Left forelimb (tissue), 1 donor: ENCODE measurements at regions not wholly inside any gene's neighbourhood (a gene's known extent, or its start where the extent isn't known, plus 50 kb on each side); places are given as distances from the start of the nearest gene placed in this dataset.

ENCODE experiments used
- DNase-seq: peaks from one replicate; pipeline ENCODE4 v3.0.0-alpha.2; 2018; ENCODE audit warnings: low spot score

GRCh38 chr16:85459529-85460251 lies 153.4 kb upstream of the GSE1 start:
- DNase-seq: no peak

DNA sequence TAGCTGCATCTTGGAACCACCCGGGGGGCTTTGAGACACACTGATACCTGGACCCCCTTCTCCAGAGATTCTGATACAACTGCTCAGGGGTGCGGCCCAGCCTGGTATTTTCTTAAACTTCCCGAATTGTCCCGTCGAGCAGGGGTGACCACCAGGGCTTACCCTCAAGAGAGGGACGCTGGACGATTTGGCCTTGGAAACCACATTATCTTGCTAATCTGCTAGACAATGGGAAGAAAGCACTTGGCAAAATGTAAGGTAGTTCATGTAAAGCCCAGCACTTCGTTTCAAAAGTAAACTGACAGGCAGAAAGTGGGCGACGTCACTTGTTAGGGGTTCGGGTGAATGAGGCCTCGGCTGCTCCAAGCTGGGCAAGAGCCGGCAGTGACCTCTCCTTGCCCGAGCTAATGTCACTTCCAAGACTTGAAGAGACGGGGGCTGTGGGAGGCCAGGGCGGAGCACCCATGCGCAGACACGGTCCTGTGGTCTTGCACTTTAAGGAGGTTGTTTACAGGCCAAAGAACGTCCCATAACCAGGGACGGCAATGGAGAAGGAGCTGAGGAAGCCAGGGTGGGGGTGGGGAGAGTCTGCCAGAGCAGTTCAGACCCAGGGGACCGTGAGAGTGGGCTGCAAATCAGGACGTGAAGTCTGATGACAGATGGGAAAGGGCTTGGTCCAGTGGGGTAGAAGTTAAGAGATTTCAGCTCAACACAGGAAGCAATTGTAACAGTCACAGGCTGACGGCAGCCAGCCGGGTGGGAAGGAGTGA lies 152.7 kb upstream of the GSE1 start:
- DNase-seq: no peak

DNA sequence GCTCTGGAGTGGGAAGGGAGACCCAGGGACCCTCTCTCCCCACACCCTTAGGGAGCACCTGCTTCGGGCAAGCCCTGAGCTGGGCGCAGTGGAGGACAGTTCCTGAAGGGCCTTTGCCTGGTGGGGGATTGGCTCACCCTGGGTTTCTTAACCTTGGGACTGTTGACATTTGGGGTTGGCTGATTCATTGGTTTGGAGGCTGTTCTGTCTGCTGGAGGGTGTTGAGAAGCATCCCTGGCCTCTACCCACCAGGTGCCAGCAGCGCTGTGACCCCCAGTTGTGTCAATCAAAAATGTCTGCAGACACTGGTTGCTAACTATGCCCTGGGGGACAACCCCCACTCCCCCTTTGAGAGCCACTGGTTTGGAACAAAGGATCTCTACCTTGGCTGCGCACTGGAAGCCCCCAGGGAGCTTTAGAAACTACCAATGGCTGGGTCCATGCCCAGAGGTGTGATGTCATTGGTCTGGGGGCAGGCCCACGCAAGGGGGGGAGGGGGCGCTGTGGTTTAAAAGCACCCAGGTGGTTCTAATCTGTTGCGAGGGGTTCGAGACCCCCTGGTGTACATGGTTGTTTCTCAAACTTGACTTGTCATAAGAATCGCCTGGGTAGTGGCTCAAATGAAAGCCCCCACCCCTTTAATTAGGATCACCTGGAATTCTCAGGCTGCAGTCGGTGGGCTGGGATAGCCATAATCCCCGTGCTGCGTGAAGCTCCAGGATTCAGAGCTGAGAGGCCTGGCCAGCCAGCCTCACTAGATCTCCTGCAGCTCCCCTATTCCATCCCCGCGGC lies 151.9 kb upstream of the GSE1 start:
- no peak for DNase-seq

DNA sequence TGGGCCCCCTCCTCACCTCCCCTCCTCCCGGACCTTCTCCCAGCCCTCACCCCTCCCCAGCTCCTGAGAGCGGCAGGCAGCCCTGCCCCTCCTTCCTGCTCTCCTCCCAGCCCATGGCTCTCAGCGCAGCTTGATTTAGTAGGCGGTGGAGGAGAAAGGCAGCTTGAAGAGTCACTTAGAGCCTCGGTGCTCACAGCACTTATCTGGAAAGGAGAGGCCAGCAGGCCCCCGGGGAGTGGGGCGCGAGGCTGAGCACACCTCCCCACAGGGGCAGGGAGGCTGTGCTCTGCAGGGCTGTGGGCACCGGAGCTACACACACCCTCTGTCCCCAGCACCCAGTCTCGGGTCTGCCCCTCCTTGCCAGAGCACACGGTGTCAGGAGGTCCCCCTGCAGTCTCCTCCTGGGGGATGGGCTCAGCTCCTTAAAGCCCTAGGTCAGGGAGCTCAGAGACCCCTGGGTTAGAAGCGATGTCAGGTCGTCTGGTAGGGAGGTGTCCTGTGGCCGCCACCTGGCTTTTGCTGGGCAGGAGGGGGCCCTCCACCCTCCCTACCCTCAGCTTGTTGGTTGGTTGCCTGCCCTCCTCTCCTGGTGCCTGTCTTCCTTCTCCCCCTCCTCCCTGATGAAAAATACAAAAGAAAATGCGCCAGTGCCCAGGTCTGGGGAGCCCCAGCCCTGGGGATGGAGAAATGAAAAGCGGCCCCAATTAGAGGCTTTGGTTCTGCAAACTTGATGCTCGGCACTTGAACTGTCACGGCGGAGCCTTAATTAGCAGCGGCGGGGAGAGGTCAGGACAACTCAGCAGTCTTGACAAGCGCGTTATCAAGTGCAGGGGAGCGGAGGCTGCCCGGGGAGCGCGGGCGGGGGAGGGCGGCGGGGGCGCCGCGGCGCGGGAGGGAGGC lies 151.1 kb upstream of the GSE1 start:
- no peak for DNase-seq

DNA sequence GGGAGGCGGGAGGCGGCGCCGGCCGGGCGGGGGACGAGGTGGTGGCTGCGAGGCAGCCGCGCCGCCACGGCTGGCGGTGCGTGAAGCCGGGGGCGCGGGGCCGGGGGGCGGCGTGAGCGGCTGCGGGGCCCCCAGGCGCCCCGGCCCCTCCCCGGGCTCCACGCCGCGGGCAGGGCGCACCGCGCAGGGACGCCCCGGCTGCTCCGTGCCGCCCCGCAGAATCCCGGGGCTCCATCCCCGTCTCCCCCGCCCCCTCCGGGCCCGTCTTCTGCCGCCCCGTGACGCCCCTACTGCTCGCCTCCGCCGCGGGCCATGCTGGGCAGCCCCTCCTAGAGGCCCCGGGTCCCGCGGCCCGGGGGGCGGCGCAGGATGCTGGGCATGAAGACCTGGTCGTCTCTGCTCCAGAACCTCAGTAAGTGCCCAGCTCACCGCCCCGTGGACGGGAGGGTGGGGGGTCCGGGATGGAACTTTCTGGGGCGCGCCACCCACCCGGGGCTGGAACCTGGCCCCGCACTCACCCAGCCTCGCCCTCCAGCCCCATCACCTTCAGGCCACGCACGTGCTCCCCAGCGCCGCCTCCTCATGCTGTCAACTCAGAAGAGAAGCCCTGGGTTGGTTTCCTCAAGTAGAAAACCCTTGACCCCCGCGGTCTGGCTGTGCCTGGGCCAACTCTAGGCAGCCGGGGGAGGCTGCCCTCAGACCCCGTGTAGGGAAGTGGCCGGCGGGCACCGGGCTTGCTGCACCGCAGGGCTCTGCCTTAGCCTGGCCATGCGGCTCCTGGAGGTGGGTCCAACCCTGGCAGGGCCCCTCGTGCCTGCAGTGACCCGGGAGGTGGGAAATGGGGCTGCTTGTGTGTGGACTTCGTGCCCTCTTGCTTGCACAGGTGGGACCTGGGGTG lies 150.2 kb upstream of the GSE1 start:
- DNase-seq: no peak

GRCh38 chr16:85463672-85464382 lies 149.3 kb upstream of the GSE1 start:
- DNase-seq: no peak

GRCh38 chr16:85464383-85465305 lies 148.5 kb upstream of the GSE1 start:
- DNase-seq: no peak

- DNase-seq: no peak
Measured at GRCh38 chr16:85465328-85466303, 147.5 kb upstream of the GSE1 start.

GRCh38 chr16:85466304-85466700 lies 146.8 kb upstream of the GSE1 start:
- DNase-seq: no peak

DNA sequence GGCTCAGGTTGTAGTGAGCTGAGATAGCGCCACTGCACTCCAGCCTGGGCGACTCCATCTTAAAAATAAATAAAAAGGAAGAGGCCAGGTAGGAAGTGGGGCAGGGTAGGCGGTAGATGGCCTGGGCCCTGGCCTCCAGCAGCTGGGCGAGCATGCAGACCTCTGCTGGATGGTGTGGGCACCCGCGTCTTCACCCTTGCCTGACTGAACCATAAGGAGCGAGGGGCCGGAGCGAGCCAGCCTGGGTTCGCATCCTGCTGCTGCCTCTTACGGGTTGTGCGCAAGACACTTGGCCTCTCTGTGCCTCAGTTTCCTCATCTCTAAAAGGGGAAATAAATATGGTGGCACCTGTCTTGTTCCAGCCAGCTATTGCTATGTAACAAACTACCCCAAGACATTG lies 146.1 kb upstream of the GSE1 start:
- no peak for DNase-seq

GRCh38 chr16:85469929-85470590 lies 143.1 kb upstream of the GSE1 start:
- DNase-seq: no peak

DNA sequence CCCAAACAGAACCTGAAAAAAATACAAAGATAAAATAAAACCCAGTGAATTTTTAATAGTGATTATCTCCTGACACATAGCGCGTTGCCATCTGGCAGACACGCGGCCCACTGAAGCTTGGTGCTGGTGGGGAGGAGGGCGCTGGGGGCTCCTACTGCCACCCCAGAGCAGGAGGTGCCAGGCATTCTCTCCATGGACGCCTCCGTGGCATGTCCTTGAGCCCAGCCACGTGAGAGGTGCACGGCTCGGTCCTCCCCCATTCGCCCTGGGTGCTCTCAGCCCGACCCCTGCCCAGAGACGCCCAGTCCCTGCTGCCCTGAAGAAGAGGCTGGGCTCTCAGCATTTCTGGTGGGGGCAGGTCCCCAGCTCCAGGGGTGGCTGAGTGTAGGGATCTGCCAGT lies 142.2 kb upstream of the GSE1 start:
- no peak for DNase-seq

- DNase-seq: no peak
Measured at GRCh38 chr16:85471469-85472431, 141.4 kb upstream of the GSE1 start.

DNA sequence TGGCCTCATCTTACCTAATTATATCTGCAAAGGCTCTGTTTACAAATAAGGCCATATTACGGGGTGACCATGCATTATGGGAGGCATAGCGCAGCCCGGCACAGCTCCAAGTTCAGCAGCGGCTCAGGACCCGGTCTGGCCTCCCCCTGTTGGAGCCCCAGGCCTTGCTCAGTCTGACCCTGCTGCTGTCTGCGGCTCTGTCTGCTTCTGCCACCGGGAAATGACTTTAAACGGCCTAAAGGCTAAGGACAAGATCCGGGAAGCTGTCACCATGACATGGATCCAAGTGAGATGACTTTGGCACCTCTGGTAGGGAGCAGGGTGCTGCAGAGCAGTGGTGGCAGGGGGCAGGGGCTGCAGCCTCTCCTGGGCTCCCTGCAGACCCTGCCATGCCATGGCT lies 140.6 kb upstream of the GSE1 start:
- DNase-seq: no peak

- no peak for DNase-seq
Measured at GRCh38 chr16:85473323-85473722, 139.8 kb upstream of the GSE1 start.
